Stomach (tissue), 4 donors: ENCODE measurements at regions not wholly inside any gene's neighbourhood (a gene's known extent, or its start where the extent isn't known, plus 50 kb on each side); places are given as distances from the start of the nearest gene placed in this dataset.

Source experiments
- CTCF ChIP-seq, 7 experiments: fragments of 450-650 bp in 4 of 7; fragments of 200-600 bp in 3 of 7; sonication (generic) in 3 of 7; IDR thresholded peaks; one replicate each; pipeline ENCODE4 v1.5.1; 2016 to 2019; ENCODE audit warnings: antibody characterized with exemption in 7 of 7, control low read depth in 2 of 7, mild to moderate bottlenecking in 1 of 7
- POLR2A ChIP-seq, 4 donors: fragments of 450-650 bp; IDR thresholded peaks; one replicate each; pipeline ENCODE4 v1.6.1; 2016; ENCODE audit warnings: antibody characterized with exemption in 4 of 4, control low read depth in 2 of 4, mild to moderate bottlenecking in 1 of 4, moderate library complexity in 1 of 4
- POLR2AphosphoS5 ChIP-seq, 3 donors: sonication (generic); formaldehyde crosslinking; IDR thresholded peaks; one replicate each; pipeline ENCODE4 v1.6.1; 2016; ENCODE audit warnings: antibody characterized with exemption in 3 of 3

- TF ChIP-seq CTCF (IDR thresholded peaks at IDR 0.05) (no peak), POLR2A (IDR thresholded peaks at IDR 0.05) (no peak), POLR2AphosphoS5 (IDR thresholded peaks at IDR 0.05) (no peak)
These were observed 218.0 kb downstream of the CTTN start for GRCh38 chr11:70616317-70616716.
